Fibroblast of the aortic adventitia (primary cell): ENCODE measurements at regions not wholly inside any gene's neighbourhood (a gene's known extent, or its start where the extent isn't known, plus 50 kb on each side); places are given as distances from the start of the nearest gene placed in this dataset.

Experiments
- DNase-seq: peaks from one replicate; pipeline ENCODE4 v3.0.0-alpha.2; 2010; ENCODE audit warnings: low read depth
- H3K4me3 ChIP-seq: 2 replicates; pipeline ENCODE4 v1.5.1; 2011; ENCODE audit warnings: low read depth, mild to moderate bottlenecking, control low read depth, low read length, moderate library complexity
- CTCF ChIP-seq: IDR thresholded peaks from 2 replicates; pipeline ENCODE4 v1.5.1; 2011; ENCODE audit warnings: mild to moderate bottlenecking, low read length, control low read depth, inconsistent platforms; ENCODE audit not compliant: insufficient read depth

GRCh38 chr17:14771543-14771942 lies 470.7 kb downstream of the HS3ST3B1 start:
- no peak for DNase-seq
- TF ChIP-seq CTCF, result no peak
- no peak overlapping the region for H3K4me3 ChIP-seq

GRCh38 chr17:14768923-14769322 lies 468.0 kb downstream of the HS3ST3B1 start:
- no peak for TF ChIP-seq CTCF
- DNase-seq, result no peak

GRCh38 chr17:14762736-14763479 lies 462.0 kb downstream of the HS3ST3B1 start:
- DNase-seq, result no peak
- no peak overlapping the region for H3K4me3 ChIP-seq
- TF ChIP-seq CTCF, result no peak

More at GRCh38 chr17:14768923-14769322, 468.0 kb downstream of the HS3ST3B1 start:
- no peak overlapping the region for H3K4me3 ChIP-seq

- DNase-seq, result no peak
- no peak overlapping the region for H3K4me3 ChIP-seq
- no peak for TF ChIP-seq CTCF
Observed at GRCh38 chr17:14760719-14761411, 460.0 kb downstream of the HS3ST3B1 start.

- DNase-seq, result no peak
- H3K4me3 ChIP-seq, result no peak overlapping the region
- TF ChIP-seq CTCF, result no peak
Observed at GRCh38 chr17:14760212-14760611, 459.3 kb downstream of the HS3ST3B1 start.

GRCh38 chr17:14759325-14759724 lies 458.4 kb downstream of the HS3ST3B1 start:
- TF ChIP-seq CTCF, result no peak

More at GRCh38 chr17:14759325-14759724, 458.4 kb downstream of the HS3ST3B1 start:
- no peak overlapping the region for H3K4me3 ChIP-seq
- no peak for DNase-seq
